RWPE1 (cell line): ENCODE measurements at regions not wholly inside any gene's neighbourhood (a gene's known extent, or its start where the extent isn't known, plus 50 kb on each side); places are given as distances from the start of the nearest gene placed in this dataset.

Experiments used
- CTCF ChIA-PET: fragments of 350-600 bp; sonication (Branson Sonifier 250); formaldehyde crosslinking; extraction: SDS; loops from one replicate; lab custom pipeline; 2021; lab: Yijun Ruan, JAX
- POLR2A ChIA-PET: fragments of 400-600 bp; formaldehyde crosslinking; extraction: SDS; loops from one replicate; lab custom pipeline; 2020; ENCODE audit warnings: antibody characterized with exemption; ENCODE audit not compliant: low non-redundant PET; lab: Yijun Ruan, JAX
- DNase-seq: peaks from one replicate; pipeline ENCODE4 v3.0.0; 2012; ENCODE audit warnings: low spot score
- H3K27ac ChIP-seq: fragments of 450-650 bp; 2 replicates; pipeline ENCODE4 v1.5.1; 2017
- TF ChIP-seq, protein P1 (sequence below): fragments of 450-650 bp; conservative IDR thresholded peaks from 2 replicates; pipeline ENCODE4 v1.5.1; 2017; ENCODE audit warnings: low read depth, mild to moderate bottlenecking

DNA sequence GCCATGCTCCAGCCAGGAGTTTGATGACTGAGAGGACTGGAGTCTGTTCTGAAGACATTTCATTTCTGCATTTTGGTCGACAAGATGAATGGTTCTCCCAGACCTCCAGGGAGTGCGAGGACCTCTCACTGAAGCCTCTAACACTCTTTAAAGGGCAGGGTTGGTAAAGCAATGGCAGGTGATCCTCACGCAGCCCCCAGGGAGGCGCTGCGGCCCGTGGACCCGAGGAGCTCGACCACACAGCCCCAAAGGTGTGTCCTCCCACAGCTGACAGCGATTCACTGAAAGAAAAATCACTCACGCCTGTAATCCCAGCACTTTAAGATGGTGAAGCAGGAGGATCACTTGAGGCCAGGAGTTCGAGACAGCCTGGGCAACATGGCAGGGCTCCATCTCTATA is 183.8 kb upstream of the SFSWAP start:
- DNase-seq, result no peak
- no peak overlapping the region for H3K27ac ChIP-seq
- ChIA-PET CTCF (no interaction called here), POLR2A (no interaction called here)
- TF ChIP-seq, protein P1, sequence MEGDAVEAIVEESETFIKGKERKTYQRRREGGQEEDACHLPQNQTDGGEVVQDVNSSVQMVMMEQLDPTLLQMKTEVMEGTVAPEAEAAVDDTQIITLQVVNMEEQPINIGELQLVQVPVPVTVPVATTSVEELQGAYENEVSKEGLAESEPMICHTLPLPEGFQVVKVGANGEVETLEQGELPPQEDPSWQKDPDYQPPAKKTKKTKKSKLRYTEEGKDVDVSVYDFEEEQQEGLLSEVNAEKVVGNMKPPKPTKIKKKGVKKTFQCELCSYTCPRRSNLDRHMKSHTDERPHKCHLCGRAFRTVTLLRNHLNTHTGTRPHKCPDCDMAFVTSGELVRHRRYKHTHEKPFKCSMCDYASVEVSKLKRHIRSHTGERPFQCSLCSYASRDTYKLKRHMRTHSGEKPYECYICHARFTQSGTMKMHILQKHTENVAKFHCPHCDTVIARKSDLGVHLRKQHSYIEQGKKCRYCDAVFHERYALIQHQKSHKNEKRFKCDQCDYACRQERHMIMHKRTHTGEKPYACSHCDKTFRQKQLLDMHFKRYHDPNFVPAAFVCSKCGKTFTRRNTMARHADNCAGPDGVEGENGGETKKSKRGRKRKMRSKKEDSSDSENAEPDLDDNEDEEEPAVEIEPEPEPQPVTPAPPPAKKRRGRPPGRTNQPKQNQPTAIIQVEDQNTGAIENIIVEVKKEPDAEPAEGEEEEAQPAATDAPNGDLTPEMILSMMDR, result no peak

DNA sequence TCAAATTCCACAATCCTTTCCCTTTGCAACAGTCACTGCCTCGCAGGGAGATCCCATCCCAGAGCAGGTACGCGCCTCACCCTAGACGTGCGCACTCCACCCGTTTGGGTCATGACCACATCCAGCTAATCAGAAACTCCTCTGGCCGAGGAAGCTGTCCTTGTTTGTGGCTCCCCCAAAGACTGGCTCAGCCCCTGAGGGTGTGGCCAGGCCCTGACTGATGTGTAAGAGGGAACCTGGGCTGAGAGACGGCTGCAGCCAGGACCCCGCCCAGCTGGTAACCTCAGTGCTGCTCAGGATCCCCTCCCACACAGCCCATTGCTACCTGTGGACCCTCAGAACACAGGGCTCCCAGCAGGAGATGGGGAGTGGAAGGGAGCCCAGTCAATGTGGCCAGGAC is 183.2 kb upstream of the SFSWAP start:
- TF ChIP-seq, protein P1, result no peak
- no peak overlapping the region for H3K27ac ChIP-seq
- POLR2A ChIA-PET, result no interaction called here
- CTCF ChIA-PET, result no interaction called here
- no peak for DNase-seq

DNA sequence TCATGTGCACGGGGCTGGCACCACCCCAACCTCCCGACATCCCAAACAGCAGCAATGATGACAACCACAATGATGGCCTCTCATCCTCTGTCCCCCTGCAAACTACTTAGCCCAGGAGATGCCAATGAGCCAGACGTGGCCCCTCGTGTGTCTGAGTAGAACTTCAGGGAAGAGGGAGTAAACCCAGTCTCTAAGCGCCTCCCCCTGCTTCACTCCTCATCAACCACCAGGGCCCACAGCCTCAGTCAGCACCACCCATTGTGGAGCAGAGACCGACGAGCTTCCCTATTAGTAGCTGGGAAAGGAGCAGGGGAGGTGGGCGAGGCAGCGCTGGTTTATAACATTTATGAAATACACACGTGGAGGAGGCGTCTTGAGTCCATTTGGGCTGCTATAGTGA is 182.7 kb upstream of the SFSWAP start:
- ChIA-PET POLR2A (no interaction called here), CTCF (no interaction called here)
- no peak for DNase-seq
- TF ChIP-seq, protein P1, result no peak
- H3K27ac ChIP-seq, result no peak overlapping the region

DNA sequence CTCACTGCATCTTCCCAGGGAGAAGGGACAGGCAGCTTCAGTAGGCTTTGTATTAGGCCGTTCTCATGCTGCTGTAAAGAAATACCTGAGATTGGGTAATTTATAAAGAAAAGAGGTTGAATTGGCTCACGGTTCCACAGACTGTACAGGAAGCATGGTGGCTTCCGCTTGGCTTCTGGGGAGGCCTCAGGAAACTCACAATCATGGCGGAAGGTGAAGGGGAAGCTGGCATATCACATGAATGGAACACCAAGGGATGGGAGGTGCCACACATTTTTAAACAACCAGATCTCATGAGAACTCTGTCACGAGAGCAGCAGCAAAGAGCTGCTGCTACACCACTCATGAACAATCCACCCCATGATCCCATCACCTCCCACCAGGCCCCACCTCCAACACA is 182.2 kb upstream of the SFSWAP start:
- DNase-seq, result no peak
- no peak overlapping the region for H3K27ac ChIP-seq
- TF ChIP-seq, protein P1, result no peak
- CTCF ChIA-PET, result no interaction called here
- POLR2A ChIA-PET, result no interaction called here

DNA sequence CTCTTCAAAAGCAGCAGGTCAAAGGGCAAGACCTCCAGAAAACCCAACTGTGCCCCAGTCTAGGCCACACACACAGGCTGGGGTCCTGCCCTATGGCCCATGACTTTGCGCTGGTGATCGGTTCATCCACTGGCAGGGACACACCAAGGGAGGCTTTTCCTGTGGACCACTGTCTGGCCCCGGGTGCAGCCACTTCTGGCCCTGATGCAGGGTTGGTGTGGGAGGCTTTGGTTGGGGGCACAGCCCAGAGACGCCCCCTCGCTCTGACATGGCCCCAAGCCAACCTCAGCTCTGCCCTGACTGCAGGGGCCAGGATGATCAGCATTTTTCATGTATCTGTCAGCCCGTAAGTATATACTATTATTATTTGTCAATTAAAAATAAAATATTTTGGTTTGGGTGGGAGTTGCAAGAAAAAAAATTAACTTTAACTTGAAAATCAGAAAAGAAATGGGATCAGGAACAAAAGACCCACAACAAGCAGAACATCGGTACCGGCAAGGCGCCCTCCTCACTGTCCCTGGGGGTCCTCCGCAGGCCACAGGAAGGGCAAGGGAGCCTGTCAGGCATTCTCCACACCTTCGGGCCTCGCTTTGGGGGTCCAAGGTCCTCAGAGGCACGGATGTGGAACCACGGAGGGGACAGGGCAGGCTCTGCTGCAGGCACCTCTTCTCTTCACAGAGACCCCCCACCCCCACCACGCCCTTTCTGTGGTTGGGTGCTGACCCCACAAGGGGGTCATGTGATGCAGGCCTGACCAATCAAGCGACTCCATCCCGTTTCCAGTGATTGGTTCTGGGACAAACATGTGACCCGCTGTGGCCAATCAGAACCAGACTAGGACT is 181.5 kb upstream of the SFSWAP start:
- no peak for DNase-seq
- POLR2A ChIA-PET, result no interaction called here
- TF ChIP-seq, protein P1, result no peak
- CTCF ChIA-PET, result no interaction called here
- H3K27ac ChIP-seq, result no peak overlapping the region

DNA sequence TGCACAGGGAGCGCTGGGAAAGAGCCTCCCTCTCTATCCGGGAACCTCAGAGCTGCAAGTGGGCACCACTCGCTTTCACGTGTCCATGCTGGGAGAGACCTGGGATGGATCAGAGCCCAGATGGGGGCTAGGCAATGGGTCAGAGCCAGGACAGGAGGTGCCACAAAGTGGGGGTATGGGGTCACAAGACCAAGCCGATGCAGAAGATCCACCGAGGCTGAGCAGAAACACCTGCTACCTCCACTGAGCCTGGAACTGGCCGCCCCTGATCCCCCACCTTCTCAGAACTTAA is 180.9 kb upstream of the SFSWAP start:
- ChIA-PET POLR2A (no interaction called here), CTCF (no interaction called here)
- no peak for DNase-seq
- H3K27ac ChIP-seq, result no peak overlapping the region
- TF ChIP-seq, protein P1, result no peak

DNA sequence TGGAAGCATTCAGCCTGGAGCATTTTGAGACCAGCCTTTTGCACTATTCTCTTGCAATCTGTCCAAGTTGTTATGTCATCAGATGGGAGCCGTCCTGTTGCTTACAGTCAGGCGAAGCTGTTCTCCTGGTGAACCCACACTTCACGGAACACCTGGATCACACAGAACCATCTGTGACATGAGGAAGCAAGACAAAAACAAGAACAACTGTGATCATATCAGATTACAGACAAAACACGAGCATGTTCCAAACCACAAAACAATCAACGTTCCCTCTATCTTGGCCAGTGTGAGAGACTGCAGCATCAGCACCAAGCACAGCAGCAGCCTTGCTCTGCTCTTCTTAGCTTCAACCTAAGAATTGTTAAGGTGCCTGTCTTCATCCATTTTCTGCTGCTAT is 180.5 kb upstream of the SFSWAP start:
- no peak for DNase-seq
- TF ChIP-seq, protein P1, result no peak
- H3K27ac ChIP-seq, result no peak overlapping the region
- ChIA-PET POLR2A (no interaction called here), CTCF (no interaction called here)
